DMS53 treated with DMSO at 0.1 percent for 48 hours (cell line): ENCODE measurements at regions not wholly inside any gene's neighbourhood (a gene's known extent, or its start where the extent isn't known, plus 50 kb on each side); places are given as distances from the start of the nearest gene placed in this dataset.
"Not testable (repeated sequence)": the region's sequence is repeated elsewhere in the genome, so short reads cannot be mapped to it uniquely, and the experiment has no call there.

ENCODE experiments used
- DNase-seq: peaks from one replicate; lab custom pipeline; 2025; ENCODE audit not compliant: unreplicated experiment; lab: John Stamatoyannopoulos, UW

- not testable (repeated sequence) for DNase-seq
Observed at GRCh38 chr6:102722086-102722485, 1328.6 kb downstream of the GRIK2 start.

DNA sequence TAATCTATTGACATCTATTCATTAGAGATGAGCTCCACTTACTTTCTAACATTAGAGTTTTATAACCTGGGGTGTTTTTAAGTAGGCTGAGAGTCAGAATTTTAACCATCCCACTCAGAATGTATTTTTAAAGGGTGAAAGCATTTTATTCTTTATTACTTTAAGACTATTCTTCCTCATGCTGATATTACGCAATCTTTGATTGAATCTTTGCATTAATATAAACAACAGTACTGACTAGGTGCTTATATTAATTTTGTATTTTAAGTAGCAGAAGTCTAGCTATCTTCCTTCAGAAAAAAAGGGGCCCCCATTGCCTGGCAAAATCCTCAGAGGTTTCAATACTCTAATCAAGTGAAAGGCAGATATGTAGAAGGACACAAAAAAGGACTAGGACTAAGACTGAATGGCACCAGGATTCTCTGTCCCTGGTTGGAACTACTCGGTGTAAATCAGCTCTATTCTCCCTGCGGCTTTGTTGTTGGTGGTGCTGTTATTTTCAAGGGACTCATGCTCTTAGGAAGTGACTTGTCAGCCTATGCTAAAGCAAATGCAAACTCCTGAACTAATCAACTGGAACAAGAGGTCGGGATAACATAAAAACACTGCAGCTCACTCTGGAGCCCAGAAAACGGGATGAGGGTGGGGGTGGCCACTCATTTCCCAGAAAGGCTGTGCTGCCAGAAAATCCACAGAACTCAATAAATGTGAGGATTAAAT is 1324.4 kb downstream of the GRIK2 start:
- no peak for DNase-seq

DNA sequence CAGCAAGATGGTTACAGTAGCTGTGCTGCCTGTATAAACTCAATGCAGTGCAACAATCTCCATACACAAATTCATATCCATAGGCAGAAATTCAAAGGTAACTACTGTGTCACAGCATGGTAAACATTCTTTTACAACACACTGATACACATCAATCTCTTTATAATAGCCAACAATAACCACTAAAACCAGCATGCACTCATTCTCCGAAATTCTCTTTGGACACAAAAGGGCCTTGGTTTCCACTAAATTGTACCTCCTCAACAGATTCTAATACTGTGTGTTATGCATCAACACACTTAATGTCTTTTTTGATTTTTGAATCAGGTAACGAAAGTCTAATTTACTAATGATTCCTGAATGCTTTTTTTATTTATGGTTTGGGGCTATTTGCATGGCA is 1323.7 kb downstream of the GRIK2 start:
- no peak for DNase-seq

DNA sequence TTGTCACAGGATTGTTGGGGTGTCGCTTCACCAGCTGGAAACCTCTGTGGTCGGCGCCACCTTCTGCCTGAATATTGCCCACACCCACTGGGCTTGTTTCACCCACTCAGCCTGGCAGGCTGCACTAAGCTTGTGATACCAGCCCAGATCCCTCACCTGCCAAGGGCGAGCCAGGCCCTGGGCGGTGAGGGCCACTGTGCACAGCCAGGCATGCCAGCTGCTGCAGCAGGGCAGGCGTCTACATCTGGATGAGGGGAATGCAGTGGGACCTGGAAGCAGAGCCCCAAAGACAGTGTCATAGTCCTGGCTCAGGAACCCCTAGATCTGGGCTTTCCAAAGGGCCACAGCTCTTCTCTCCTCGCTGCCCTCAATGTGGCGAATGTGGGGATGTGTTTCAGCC is 1307.5 kb downstream of the GRIK2 start:
- no peak for DNase-seq

GRCh38 chr6:102686461-102686860 is 1293.0 kb downstream of the GRIK2 start:
- no peak for DNase-seq

- DNase-seq: no peak
Observed at GRCh38 chr6:102680413-102680812, 1286.9 kb downstream of the GRIK2 start.

DNA sequence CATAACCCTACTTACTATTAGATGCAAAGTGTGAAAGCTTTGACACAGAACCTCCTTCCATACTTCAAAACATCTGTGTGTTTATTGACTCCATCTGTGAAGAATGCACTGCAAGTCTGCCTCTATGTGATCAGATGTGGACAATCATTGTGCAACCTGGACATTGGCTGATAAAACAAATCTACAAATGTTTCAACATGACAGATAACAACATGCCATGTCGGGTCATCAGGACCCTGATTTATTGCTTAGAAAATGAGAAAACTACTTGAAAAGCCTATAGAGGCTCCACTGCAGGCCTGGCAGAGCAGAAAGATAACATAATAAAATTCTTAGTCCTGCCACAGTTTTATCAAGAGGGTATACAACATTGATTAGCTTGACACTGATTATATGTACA is 1286.4 kb downstream of the GRIK2 start:
- DNase-seq: no peak

DNA sequence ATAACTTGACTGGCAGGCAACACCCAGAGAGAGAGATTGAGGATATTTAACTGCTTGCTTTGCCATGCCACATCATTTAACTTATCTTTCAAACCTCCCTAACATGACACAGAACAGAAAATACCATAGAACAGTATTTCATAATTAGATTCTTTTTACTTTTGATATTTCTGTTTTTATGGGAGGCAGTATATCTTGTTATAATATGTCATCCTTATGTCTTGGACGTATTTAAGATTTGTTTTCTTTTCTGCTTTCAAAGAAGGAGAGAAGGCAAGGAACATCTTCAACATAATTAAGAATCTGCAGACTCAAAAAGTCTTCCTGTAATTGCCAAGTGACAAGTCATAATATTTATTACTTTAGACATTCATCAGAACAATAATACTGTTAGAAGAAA is 1283.7 kb downstream of the GRIK2 start:
- no peak for DNase-seq

DNA sequence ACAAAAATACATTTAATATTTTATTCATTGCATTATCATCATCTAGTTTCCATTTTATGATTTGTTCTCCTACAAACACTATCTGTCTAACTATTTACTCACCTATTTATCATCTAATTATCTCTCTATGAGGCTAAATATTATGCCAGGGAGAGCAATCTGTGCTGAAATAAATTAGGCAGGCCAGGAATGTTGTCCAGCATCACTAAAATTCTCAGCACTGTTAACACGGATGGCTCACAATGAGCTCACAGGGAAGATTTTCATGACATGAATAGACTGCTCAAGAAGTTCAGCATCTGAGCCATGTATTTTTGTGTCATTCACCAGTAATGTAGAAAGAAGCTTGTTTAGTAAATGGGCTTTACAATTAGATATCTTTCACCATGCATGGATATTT is 1277.2 kb downstream of the GRIK2 start:
- no peak for DNase-seq

GRCh38 chr6:102662851-102663250 is 1269.3 kb downstream of the GRIK2 start:
- DNase-seq: no peak

DNA sequence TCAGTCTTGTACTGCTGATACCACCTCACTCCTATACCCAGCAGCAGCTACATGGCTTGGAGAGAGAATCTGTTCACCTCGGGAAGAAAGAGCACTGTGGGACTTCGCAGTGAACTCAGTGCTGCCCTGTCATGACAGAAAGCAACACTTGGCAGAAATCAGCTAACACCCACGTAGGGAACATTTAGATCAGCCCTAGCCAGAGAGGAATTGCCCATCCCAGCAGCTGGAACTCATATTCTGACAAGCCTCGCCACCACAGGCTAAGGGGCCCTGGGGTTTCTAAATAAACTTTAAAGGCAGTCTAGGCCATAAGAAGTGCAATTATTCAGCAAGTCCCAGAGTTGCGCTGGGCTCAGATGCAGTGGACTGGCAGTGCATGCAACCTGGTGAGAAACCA is 1266.8 kb downstream of the GRIK2 start:
- no peak for DNase-seq

DNA sequence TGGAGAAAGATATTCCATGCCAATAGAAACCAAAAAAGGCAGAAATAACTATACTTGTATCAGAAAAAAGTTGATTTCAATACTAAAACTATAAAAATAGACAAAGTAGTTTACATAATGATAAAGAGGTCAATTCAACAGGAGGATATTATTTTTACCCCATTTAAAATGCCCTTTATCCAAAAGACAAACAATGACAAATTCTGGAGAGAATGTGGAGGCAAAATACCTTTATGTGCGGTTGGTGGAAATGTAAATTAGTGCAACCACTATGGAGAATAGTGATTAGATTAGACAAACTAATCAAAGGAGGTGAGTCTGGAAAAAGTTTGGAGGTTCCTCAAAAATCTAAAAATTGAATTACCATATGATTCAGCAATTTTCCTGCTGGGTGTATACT is 1262.3 kb downstream of the GRIK2 start:
- no peak for DNase-seq

DNA sequence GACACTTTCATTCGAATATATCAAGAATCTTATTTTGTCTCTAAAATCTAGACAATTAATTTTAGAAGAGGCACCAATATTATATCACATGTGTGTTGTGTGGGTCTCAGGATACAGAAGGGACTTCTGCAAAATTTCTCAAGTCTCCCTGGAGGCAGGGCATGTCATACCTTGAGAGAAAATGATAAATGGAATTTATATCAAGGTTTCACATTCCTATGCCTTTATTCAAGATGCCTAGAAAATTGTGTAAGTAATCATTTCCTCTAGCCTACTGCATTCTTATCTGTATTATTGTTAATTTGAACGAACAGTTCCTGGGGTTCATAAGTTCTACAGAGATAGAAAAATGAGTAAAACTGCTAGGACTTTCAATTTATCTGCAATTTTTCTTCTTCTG is 1247.9 kb downstream of the GRIK2 start:
- no peak for DNase-seq

DNA sequence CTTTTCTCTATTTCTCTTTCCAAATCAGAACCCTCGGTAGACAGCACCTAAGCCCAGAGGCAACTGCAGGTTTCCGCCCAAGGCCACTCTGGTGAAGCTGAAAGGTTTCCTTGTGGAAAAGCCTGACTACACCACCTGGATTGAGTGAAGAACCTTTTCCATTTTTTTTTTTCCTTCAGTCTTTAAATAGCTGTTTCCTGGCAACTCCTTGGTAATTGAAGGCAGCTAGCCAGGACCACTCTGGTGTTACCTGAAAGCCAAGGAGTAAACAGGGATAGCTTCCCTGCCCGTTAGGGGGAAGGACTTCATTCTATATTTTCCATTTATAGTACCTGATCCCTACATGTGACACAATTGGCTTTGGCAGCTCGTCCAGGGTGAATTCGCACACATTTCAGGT is 1238.4 kb downstream of the GRIK2 start:
- DNase-seq: no peak

- no peak for DNase-seq
Observed at GRCh38 chr6:102623201-102623600, 1229.7 kb downstream of the GRIK2 start.

DNA sequence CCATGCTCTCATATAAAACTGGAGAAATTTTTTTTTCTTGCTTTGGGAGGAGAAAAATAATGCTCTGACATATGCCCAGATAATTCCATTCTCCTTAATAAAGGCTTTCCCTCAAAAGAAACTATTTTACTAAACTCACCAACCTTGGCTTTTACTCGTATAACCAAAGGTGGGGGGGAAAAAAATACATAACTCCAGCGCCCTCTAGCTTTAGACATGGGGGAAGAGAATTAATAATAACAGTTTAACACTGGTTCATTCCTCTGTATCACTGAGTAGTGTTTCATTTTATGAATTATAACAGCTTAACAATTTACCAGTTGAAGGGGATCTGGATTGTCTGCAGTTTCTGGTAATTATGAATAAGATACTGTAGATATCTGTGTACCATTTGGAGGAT is 1226.1 kb downstream of the GRIK2 start:
- DNase-seq: peak; percentile 28

GRCh38 chr6:102582569-102582968 is 1189.1 kb downstream of the GRIK2 start:
- DNase-seq: no peak

- no peak for DNase-seq
Observed at GRCh38 chr6:102581378-102582124, 1188.0 kb downstream of the GRIK2 start.

- no peak for DNase-seq
Observed at GRCh38 chr6:102571236-102571908, 1177.9 kb downstream of the GRIK2 start.

GRCh38 chr6:102562713-102563112 is 1169.2 kb downstream of the GRIK2 start:
- no peak for DNase-seq

GRCh38 chr6:102553214-102553613 is 1159.7 kb downstream of the GRIK2 start:
- no peak for DNase-seq

DNA sequence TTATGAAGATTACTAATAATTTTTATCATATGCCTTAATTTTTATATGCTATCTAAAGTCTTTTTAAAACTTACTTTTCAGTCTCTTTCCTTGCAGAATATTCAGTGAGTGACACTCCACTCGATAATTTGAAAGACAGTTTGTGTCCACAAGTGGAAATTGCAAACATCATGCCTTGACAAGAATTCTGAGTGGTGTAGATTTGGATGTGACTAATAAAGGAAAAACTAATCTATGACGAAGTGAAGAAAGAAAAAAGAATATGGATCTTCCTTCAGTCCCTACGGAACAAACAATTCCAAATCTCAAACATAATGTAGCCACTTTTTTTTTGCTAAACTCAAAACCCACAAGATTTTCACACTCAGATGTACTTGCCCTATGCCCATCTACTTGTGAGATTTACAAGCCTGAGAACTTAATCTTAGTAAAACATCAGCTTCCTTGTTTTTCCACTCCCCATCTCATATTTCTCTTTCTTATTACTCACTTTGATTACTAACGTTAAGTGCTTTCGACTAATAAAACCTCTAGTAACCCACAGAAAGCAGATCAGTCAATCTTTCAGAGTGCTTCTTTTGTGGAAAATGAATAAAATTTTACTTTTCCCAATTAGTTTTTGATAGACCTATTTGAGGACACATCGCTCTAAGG is 1155.8 kb downstream of the GRIK2 start:
- DNase-seq: no peak
